Activated T-helper 2 cell treated with anti-CD3 and anti-CD28 coated beads, Interferon-gamma antibody, Interleukin-2, Interleukin-4, amounts not matched to agents 10 μg/mL and 5 μg/mL and 100 μg/mL, durations not matched to agents 14 hours and 24 hours and 36 hours (primary cell): ENCODE measurements at regions not wholly inside any gene's neighbourhood (a gene's known extent, or its start where the extent isn't known, plus 50 kb on each side); places are given as distances from the start of the nearest gene placed in this dataset.

ENCODE experiments used
- DNase-seq: peaks from one replicate; pipeline ENCODE4 v3.0.0; 2021; ENCODE audit warnings: low spot score
- H3K27ac Mint-ChIP-seq: one replicate; pipeline ENCODE4 v1.8.0; 2021; ENCODE audit warnings: mixed read lengths
- H3K27me3 Mint-ChIP-seq: one replicate; pipeline ENCODE4 v1.8.0; 2021; ENCODE audit warnings: low read depth, mixed read lengths
- H3K36me3 Mint-ChIP-seq: one replicate; pipeline ENCODE4 v1.8.0; 2021; ENCODE audit warnings: low read depth, mixed read lengths
- H3K4me1 Mint-ChIP-seq: one replicate; pipeline ENCODE4 v1.8.0; 2021; ENCODE audit warnings: low read depth, mixed read lengths
- H3K4me3 Mint-ChIP-seq: one replicate; pipeline ENCODE4 v1.8.0; 2021; ENCODE audit warnings: low read depth, mild to moderate bottlenecking, moderate library complexity, mixed read lengths
- H3K9me3 Mint-ChIP-seq: one replicate; pipeline ENCODE4 v1.8.0; 2021; ENCODE audit warnings: mixed read lengths
- intact Hi-C: fragments of 100-400 bp; cut with micrococcal nuclease; formaldehyde crosslinking; loops from one replicate; pipeline ENCODE4 v1.15.1; 2023

DNA sequence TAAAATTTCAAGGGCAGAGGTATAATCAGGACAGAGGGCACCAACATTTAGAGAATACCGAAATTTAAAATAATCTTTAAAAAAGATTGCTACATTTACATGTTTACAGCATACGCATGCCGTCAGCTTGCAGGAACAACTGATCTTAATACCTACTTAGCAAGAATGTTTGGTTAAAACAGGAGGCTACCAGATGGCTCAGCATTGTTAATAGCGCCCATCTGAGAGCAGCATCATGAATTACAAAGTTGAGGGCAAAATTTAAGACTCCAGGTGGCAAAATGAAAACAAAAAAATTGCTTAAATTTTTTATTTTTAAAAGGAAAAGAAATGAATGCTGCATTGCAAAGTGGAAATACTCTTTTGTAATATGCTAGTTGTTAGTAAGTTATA is 241.3 kb downstream of the C4orf33 start:
- Mint-ChIP-seq H3K4me1 (no peaks in the 10 kb centered on the region), H3K27ac (no peak overlapping the region), H3K27me3 (no peaks in the 10 kb centered on the region), H3K4me3 (no peak overlapping the region), H3K36me3 (no peaks in the 10 kb centered on the region), H3K9me3 (no peaks in the 10 kb centered on the region)
- DNase-seq = no peak
- intact Hi-C loops = no loop called here

DNA sequence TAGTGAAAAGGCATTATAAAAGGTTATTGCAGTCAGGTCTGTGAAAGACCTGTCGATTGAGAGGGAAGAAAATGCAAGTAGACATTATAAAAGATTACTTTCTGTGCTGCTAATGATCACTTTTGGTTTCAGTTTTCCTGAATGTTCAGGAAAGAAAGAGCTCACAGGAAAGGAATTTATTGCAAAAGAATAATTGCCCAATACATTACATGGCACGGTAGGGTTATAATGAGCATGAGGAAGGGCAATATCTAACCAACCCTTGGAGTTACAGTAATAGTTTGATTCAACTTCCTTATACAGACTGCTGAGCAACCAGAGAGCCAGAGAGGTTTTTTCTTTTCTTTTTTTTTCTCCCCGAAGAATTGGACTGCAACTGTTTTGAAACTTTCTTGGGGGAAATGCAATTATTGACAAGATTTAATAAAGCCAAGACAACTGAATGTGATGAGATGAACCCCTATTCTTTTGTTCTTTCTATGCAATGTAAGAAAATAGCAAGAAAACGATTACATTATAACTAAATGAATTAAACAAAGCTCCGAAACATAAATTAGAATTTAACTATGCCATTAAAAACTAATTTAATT is 247.0 kb downstream of the C4orf33 start:
- Mint-ChIP-seq H3K36me3 (no peaks in the 10 kb centered on the region), H3K4me3 (no peak overlapping the region), H3K27ac (no peak overlapping the region), H3K4me1 (no peaks in the 10 kb centered on the region), H3K27me3 (no peaks in the 10 kb centered on the region), H3K9me3 (no peaks in the 10 kb centered on the region)
- DNase-seq = no peak
- intact Hi-C loops = no loop called here

DNA sequence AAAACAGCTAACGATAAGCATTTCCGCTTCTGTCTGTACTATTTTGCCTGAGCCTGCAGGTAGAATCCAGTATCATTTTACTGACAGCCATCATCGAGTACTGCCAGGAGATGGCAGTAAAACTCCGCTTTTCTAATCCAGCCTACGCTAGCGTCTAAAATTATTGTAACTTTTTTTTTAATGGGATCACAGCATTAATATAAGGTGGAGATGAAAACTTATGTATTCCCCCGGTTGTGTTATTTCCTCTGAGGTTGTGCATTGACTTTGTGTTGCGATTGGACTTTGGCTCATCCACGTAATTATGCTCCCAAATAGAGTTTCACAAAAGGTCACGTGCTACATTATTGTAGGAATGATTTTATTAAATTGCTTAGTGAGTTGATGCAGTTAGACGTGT is 248.1 kb downstream of the C4orf33 start:
- no peaks in the 10 kb centered on the region for H3K9me3 Mint-ChIP-seq
- no peaks in the 10 kb centered on the region for H3K27me3 Mint-ChIP-seq
- no peak overlapping the region for H3K27ac Mint-ChIP-seq
- no peak for DNase-seq
- no peaks in the 10 kb centered on the region for H3K36me3 Mint-ChIP-seq
- intact Hi-C loops = no loop called here
- no peak overlapping the region for H3K4me3 Mint-ChIP-seq
- no peaks in the 10 kb centered on the region for H3K4me1 Mint-ChIP-seq

DNA sequence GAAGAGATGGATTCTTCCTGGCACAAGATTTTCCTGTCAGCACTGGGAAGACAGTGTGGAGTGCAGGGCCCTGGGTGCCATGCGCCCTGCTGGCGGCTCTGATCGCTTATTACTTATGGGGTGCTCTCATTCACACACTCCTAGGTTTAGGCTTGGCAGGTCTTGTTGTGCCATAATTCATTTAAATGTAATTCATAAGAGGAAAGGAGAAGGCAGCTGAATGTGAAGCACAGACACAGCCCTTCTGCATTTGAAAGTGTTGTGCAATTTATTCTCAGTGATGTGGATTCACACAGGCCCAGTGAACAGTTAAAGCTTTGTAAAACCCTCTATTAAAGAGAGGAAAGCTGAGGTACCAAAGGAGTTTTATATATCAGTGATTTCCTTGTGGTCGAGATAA is 249.7 kb downstream of the C4orf33 start:
- no peak overlapping the region for H3K4me3 Mint-ChIP-seq
- no peaks in the 10 kb centered on the region for H3K9me3 Mint-ChIP-seq
- no peaks in the 10 kb centered on the region for H3K36me3 Mint-ChIP-seq
- no peaks in the 10 kb centered on the region for H3K27me3 Mint-ChIP-seq
- H3K27ac Mint-ChIP-seq = no peak overlapping the region
- DNase-seq = no peak
- H3K4me1 Mint-ChIP-seq = no peaks in the 10 kb centered on the region
- intact Hi-C loops = no loop called here

DNA sequence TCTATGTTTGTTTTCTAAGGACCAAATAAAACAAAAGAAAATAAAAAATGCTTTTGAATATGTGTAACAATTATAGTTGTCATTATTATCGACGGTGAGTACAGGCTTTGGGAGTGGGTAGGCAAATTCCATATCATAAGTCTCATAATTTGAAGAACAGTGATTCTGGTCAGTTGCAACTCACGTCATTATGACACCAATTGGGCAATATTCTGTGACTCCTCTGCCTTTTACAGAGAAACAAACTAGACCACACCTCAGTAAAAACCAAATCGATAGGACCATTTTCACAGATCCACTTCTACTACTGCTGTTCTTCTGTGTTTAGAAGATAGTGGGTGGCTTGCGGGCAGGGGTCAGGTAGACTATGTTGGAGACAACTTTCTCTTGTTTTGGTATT is 250.1 kb downstream of the C4orf33 start:
- DNase-seq = no peak
- Mint-ChIP-seq H3K27ac (no peak overlapping the region), H3K4me3 (no peak overlapping the region), H3K4me1 (no peaks in the 10 kb centered on the region), H3K27me3 (no peaks in the 10 kb centered on the region), H3K9me3 (no peaks in the 10 kb centered on the region), H3K36me3 (no peaks in the 10 kb centered on the region)
- intact Hi-C loops = no loop called here

DNA sequence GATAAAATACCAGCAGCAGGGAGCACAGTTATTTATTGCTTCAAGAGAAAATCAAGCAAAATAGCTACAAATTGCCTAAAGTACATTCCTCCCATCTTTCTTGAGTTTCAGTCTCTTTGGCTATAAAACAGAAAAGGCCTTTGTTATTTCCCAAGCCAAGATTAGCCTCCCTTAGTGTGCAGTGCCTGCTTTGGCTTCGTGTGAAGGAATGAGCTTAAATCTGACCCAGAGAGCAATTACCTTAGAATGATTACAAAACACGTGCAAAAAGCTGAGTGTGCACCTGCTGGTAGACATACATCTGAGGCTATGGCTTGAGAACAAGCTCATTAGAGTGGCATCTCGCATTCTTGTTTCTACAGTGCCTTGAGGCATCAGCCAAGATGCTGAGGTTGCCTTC is 250.8 kb downstream of the C4orf33 start:
- DNase-seq = no peak
- intact Hi-C loops = no loop called here
- H3K27ac Mint-ChIP-seq = no peak overlapping the region
- no peaks in the 10 kb centered on the region for H3K4me1 Mint-ChIP-seq
- no peak overlapping the region for H3K4me3 Mint-ChIP-seq
- no peaks in the 10 kb centered on the region for H3K27me3 Mint-ChIP-seq
- no peaks in the 10 kb centered on the region for H3K36me3 Mint-ChIP-seq
- H3K9me3 Mint-ChIP-seq = no peaks in the 10 kb centered on the region

DNA sequence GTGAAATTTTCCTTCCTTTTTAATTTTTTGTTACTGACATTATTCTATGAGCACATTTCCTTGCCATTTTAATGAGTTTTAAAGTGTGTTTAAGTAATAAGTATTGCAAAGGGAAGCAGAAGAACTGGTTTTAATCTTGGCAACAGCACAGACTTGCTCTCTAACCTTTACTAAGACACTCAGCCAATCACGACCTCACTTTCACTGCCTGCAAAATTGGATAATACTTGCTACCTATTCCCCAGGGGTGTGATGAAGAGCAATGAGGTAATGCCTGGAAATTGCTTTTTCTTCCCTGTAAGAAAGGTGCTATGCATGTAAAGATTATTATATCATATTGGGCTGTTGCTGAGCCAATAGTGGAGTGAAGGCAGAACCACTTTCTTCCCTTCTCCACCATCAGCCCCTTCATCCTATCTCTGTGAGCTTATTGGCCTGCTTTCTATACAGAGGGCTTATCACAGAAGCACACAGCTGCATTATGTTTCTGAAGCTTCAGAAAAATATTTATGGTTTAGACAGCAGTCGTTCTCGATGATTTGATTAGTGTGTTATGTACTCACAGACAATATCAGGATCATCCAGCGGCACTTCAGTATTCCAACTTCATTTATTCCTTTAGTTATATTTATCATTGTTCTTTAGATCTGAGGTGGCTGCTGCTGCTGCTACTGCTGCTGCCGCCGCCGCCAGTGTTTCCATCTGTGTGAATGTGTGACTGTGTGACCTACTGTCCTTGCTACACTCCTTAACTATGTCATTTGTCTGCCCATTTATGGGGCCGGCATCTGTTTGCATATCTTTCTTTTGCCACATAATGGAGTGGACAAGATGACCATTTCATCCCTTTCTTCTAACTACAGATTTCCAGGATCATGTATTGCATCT is 255.1 kb downstream of the C4orf33 start:
- DNase-seq = no peak
- Mint-ChIP-seq H3K4me3 (no peak overlapping the region), H3K27me3 (no peaks in the 10 kb centered on the region), H3K36me3 (no peaks in the 10 kb centered on the region), H3K27ac (no peak overlapping the region), H3K4me1 (no peaks in the 10 kb centered on the region), H3K9me3 (no peaks in the 10 kb centered on the region)
- intact Hi-C loops = no loop called here

DNA sequence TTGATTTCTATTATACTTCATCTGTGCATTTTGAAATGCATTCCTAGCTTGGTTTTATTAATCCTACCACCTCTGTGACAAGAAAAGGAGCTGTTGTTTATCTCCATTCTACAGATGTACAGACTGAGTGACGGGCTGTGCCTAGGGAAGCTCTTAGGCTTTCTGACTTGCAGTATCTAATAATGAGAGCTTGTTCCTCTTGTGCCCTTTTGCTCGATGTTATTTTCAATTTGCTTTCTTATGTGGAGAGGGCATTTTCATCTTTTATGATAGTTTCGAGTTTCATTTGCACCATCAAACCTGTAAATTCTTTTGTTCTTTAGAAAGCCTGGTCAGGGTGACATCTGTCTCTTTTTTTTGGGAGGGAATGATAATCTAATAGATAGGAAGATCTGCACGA is 256.5 kb downstream of the C4orf33 start:
- intact Hi-C loops = no loop called here
- no peak for DNase-seq
- Mint-ChIP-seq H3K27me3 (no peaks in the 10 kb centered on the region), H3K4me1 (no peaks in the 10 kb centered on the region), H3K27ac (no peak overlapping the region), H3K4me3 (no peak overlapping the region), H3K9me3 (no peaks in the 10 kb centered on the region), H3K36me3 (no peaks in the 10 kb centered on the region)

DNA sequence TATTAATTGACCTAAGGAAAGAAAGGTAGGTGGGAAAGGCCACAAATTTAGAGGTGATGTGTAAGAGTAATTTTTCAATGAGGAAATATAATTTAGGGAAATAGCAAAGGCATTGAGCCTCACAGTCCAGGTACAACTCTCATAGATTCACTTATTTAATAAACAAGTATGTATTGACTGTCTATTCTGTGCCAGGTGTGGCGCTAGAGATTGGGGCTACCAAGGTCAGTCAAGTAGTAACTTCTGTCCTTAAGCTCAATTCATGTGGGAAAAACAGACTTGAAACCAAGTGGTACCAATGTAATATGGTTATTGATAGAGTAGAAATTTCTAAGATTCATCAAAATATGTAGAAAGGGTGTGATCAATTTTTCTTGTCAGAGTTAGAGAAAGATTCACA is 257.5 kb downstream of the C4orf33 start:
- intact Hi-C loops = no loop called here
- Mint-ChIP-seq H3K9me3 (no peaks in the 10 kb centered on the region), H3K27me3 (no peaks in the 10 kb centered on the region), H3K36me3 (no peaks in the 10 kb centered on the region), H3K4me1 (no peaks in the 10 kb centered on the region), H3K4me3 (no peak overlapping the region), H3K27ac (no peak overlapping the region)
- DNase-seq = no peak

DNA sequence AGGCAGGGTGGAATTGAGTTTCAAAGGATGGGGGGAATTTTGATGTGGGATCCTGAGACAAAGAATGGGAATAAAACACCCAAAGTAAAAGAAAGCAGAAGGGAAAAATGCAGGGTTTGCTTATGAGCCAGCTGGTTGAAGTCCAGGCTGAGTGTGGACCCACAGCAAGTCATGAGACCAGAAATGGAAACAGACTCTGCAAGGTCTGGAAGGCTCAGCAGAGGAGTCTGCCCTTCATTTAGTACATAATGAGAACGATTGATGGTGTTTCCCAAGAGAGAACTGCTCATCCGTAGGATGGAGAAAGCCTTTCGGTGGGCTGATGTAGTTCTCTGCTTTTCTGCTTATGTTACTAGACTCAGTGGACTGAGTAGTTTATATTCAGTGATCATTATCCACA is 259.1 kb downstream of the C4orf33 start:
- H3K36me3 Mint-ChIP-seq = no peaks in the 10 kb centered on the region
- no peak for DNase-seq
- H3K9me3 Mint-ChIP-seq = no peaks in the 10 kb centered on the region
- no peaks in the 10 kb centered on the region for H3K4me1 Mint-ChIP-seq
- H3K27ac Mint-ChIP-seq = no peak overlapping the region
- no peaks in the 10 kb centered on the region for H3K27me3 Mint-ChIP-seq
- intact Hi-C loops = no loop called here
- H3K4me3 Mint-ChIP-seq = no peak overlapping the region

DNA sequence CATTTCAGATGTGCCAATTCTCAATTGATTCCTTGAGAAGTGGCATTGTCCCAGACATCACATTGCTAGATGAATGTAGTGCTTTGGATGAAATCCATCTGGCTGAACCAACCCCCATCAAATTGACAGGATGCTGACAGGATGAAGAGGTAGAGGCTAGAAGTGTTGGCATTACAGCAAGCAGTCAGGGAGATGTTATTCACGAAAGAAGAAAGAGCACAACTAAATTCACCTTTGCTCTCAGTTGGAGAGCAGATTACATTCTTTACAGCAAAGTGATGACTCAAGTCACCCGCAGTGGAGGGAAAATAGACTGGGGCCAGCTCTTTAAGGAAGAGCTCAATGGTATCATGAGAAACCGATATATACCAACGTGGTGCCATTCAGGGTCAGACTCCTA is 259.6 kb downstream of the C4orf33 start:
- Mint-ChIP-seq H3K27ac (no peak overlapping the region), H3K9me3 (no peaks in the 10 kb centered on the region), H3K36me3 (no peaks in the 10 kb centered on the region), H3K4me3 (no peak overlapping the region), H3K27me3 (no peaks in the 10 kb centered on the region), H3K4me1 (no peaks in the 10 kb centered on the region)
- intact Hi-C loops = no loop called here
- no peak for DNase-seq

DNA sequence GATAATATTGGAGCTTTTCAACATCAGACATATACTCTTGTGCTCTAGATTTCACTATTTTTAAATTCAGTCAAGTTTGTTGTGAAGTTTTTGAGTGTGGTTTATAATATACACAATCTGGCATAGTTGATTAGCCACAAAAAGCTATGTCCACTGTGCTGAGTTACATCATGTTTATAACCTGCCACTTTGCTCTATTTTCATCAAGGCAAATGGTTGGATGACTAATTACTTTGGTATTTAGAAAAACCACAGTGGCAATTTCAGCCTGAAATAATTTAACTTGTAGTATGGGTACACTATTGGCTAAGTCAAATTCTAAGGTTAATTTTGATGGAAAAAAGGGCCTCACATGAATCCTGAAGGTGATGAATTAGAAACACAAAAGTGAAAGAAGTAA is 262.6 kb downstream of the C4orf33 start:
- Mint-ChIP-seq H3K27me3 (peaks cover 2% of the 10 kb centered on the region), H3K27ac (no peak overlapping the region), H3K4me1 (peaks cover 2% of the 10 kb centered on the region), H3K4me3 (no peak overlapping the region), H3K9me3 (no peaks in the 10 kb centered on the region), H3K36me3 (no peaks in the 10 kb centered on the region)
- intact Hi-C loops = no loop called here
- DNase-seq = no peak

DNA sequence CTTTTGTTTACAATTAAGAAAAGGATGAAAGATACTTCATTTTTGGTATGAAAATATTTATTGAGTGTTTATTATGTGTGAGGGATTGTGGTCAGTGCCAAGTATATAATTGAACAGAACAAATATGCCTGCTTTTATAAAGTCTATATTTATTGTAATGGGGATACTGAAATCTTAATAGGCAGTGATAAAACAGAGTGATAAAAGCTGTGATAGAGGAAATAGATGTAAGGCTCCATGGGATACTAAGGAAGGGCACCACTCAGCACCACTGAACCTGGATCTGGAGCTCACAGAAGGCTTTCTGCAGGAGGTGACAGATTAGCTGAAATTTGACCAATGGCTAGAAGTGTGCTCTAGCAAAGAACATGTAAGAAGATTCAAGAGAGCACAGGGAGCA is 263.5 kb downstream of the C4orf33 start:
- no peak overlapping the region for H3K27ac Mint-ChIP-seq
- no peaks in the 10 kb centered on the region for H3K36me3 Mint-ChIP-seq
- no peak for DNase-seq
- H3K27me3 Mint-ChIP-seq = peaks cover 2% of the 10 kb centered on the region
- no peaks in the 10 kb centered on the region for H3K9me3 Mint-ChIP-seq
- intact Hi-C loops = no loop called here
- peaks cover 2% of the 10 kb centered on the region for H3K4me1 Mint-ChIP-seq
- H3K4me3 Mint-ChIP-seq = no peak overlapping the region
